ENCODE measurements at regions not wholly inside any gene's neighbourhood (a gene's known extent, or its start where the extent isn't known, plus 50 kb on each side); places are given as distances from the start of the nearest gene placed in this dataset.

DNA sequence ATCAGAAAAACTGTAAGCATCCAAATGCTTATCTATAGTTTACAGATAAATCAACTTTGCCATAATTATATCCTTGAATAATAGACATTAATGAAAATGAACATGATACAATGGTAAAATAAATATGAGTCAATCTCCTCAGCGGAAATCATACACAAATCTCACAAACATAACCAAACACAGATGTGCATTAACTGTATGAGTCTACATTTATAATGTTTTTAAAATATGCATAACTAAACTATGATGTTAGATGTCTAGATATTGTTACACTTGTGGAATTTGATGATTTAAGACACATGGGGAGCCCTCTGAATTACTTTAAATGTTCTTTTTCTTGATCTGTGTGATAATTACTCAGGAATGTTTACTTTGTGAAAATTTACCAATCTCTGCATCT lies 951.2 kb downstream of the TECRL start:
- 88 to 90% methylated on average over 1 of the region's 1 CpG for WGBS, 2 donors
- intact Hi-C loops (cut with DNase I; ENCODE audit: low total_unique reads), result no loop called here
- no peak overlapping the region for H3K27ac ChIP-seq

DNA sequence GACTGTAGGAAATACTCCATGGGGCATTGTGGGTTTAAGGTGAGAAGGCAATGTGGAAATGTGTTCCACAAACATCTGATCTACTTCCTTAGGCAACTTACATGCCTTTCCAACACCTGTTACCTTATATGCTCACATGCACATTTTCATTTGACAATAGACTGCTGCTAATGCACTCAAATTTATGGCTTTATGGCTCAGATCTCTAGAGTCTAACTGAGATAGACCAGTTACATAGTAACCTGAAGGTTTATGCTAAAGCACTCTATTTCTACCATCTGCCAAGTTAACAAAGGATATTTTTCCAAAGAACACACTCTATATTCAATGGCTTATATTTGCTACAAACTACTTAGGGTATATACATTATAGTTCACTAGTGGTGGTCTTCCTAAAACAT lies 969.0 kb downstream of the TECRL start:
- Histone ChIP-seq H3K36me3 (ENCODE audit: low read depth, missing control alignments) (no peaks in the 10 kb centered on the region), H3K27me3 (no peaks in the 10 kb centered on the region), H3K4me1 (no peaks in the 10 kb centered on the region), H3K9me3 (no peaks in the 10 kb centered on the region), H3K27ac (no peak overlapping the region), H3K4me3 (no peak overlapping the region)
- DNase-seq, result no peak
- intact Hi-C loops (cut with DNase I; ENCODE audit: low total_unique reads), result no loop called here
- TF ChIP-seq, protein P1, sequence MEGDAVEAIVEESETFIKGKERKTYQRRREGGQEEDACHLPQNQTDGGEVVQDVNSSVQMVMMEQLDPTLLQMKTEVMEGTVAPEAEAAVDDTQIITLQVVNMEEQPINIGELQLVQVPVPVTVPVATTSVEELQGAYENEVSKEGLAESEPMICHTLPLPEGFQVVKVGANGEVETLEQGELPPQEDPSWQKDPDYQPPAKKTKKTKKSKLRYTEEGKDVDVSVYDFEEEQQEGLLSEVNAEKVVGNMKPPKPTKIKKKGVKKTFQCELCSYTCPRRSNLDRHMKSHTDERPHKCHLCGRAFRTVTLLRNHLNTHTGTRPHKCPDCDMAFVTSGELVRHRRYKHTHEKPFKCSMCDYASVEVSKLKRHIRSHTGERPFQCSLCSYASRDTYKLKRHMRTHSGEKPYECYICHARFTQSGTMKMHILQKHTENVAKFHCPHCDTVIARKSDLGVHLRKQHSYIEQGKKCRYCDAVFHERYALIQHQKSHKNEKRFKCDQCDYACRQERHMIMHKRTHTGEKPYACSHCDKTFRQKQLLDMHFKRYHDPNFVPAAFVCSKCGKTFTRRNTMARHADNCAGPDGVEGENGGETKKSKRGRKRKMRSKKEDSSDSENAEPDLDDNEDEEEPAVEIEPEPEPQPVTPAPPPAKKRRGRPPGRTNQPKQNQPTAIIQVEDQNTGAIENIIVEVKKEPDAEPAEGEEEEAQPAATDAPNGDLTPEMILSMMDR (IDR thresholded peaks at IDR 0.05), result no peak
- TF ChIP-seq POLR2A (IDR thresholded peaks at IDR 0.05), result no peak

More for the DNA sequence above, 951.2 kb downstream of the TECRL start:
- no peak overlapping the region for H3K4me3 ChIP-seq
- no peaks in the 10 kb centered on the region for H3K9me3 ChIP-seq
- TF ChIP-seq, protein P1 (IDR thresholded peaks at IDR 0.05), result no peak
- no peak for TF ChIP-seq POLR2A (IDR thresholded peaks at IDR 0.05)
- no peaks in the 10 kb centered on the region for H3K27me3 ChIP-seq
- H3K4me1 ChIP-seq, result no peaks in the 10 kb centered on the region
- H3K36me3 ChIP-seq (ENCODE audit: low read depth, missing control alignments), result no peaks in the 10 kb centered on the region
- DNase-seq, result no peak

DNA sequence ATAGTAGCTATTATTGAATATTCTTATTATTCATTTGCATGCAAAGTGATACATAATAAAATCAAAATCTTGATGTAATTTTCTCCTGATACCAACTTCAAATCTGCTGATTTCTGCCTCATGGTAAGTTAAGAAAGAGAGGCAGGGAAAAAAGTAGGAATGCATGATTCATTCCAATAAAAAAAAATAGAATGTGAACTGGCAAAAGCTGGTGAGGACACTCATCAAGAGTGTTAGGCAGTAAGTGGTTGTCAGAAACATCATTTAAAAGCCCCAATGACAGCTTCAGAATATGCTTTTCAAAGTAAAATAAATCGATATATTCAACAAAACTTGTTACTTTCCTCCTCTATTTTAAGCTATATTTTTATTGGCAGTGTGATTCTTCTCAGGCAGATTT lies 979.1 kb downstream of the TECRL start:
- H3K9me3 ChIP-seq, result no peaks in the 10 kb centered on the region
- H3K4me3 ChIP-seq, result no peak overlapping the region
- TF ChIP-seq, protein P1 (IDR thresholded peaks at IDR 0.05), result no peak
- TF ChIP-seq POLR2A (IDR thresholded peaks at IDR 0.05), result no peak
- no peaks in the 10 kb centered on the region for H3K27me3 ChIP-seq
- H3K36me3 ChIP-seq (ENCODE audit: low read depth, missing control alignments), result no peaks in the 10 kb centered on the region
- no peak for DNase-seq
- WGBS, 2 donors, result 72 to 76% methylated on average over 1 of the region's 1 CpG
- intact Hi-C loops (cut with DNase I; ENCODE audit: low total_unique reads), result no loop called here
- no peaks in the 10 kb centered on the region for H3K4me1 ChIP-seq
- no peak overlapping the region for H3K27ac ChIP-seq

DNA sequence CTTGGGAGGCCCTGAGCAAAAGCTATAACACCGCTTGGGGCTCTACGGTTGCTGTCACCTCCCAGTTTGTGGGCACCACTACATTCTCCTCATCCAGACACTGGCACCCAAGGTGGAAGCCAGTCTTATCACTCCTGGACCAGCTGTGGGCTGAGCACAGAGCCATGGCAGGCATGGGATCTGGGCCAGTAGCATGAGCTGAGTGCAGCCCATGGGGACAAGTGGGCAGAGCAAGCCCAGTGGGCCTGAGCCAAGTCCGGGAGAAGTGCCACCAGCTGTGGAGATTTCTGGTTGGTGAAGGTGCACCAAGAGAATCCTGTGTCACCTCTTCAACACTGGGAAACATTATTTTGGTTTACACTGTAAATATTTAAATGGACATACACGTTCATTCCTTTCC lies 1013.0 kb downstream of the TECRL start:
- WGBS, 2 donors, result 85 to 88% methylated on average over 4 of the region's 4 CpGs
- DNase-seq, result no peak

DNA sequence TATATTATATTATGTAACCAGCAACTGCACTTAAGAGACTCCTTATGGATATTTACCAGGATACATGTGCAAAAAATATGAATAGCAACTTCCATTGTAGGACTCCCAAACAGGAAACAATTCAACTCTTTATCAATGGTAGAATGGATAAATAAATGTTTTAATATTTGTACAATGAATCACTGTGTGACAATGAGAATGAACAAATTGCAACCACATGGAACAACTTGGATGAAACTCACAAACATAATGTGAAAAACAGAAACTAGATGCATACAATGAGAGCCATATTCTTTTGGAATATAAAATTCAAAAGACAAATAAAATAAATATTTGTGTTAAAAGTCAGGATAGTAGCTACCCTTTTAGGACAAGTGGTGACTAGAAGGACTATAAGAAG lies 1015.7 kb downstream of the TECRL start:
- Histone ChIP-seq H3K27me3 (no peaks in the 10 kb centered on the region), H3K36me3 (ENCODE audit: low read depth, missing control alignments) (no peaks in the 10 kb centered on the region), H3K27ac (no peak overlapping the region), H3K9me3 (no peaks in the 10 kb centered on the region), H3K4me1 (no peaks in the 10 kb centered on the region), H3K4me3 (no peak overlapping the region)
- TF ChIP-seq POLR2A (IDR thresholded peaks at IDR 0.05), result no peak
- TF ChIP-seq, protein P1 (IDR thresholded peaks at IDR 0.05), result no peak
- intact Hi-C loops (cut with DNase I; ENCODE audit: low total_unique reads), result no loop called here
- no peak for DNase-seq

More for the DNA sequence above, 1013.0 kb downstream of the TECRL start:
- Histone ChIP-seq H3K4me1 (no peaks in the 10 kb centered on the region), H3K4me3 (no peak overlapping the region), H3K27ac (no peak overlapping the region), H3K9me3 (no peaks in the 10 kb centered on the region), H3K36me3 (ENCODE audit: low read depth, missing control alignments) (no peaks in the 10 kb centered on the region), H3K27me3 (no peaks in the 10 kb centered on the region)
- intact Hi-C loops (cut with DNase I; ENCODE audit: low total_unique reads), result no loop called here
- no peak for TF ChIP-seq POLR2A (IDR thresholded peaks at IDR 0.05)
- TF ChIP-seq, protein P1 (IDR thresholded peaks at IDR 0.05), result no peak

Data from testis (tissue), 2 donors.